ENCODE measurements at regions not wholly inside any gene's neighbourhood (a gene's known extent, or its start where the extent isn't known, plus 50 kb on each side); places are given as distances from the start of the nearest gene placed in this dataset.

GRCh38 chr14:34041220-34041619 is 90.3 kb upstream of the EGLN3 start:
- Histone ChIP-seq H3K36me3 (ENCODE audit: insufficient read depth, low read length) (no peaks in the 10 kb centered on the region), H3K9me3 (ENCODE audit: low read length) (no peaks in the 10 kb centered on the region), H3K27me3 (ENCODE audit: insufficient read depth, low read length, poor library complexity, severe bottlenecking) (no peaks in the 10 kb centered on the region), H3K4me1 (ENCODE audit: insufficient read depth, low read length) (peaks cover 24% of the 10 kb centered on the region), H3K27ac (ENCODE audit: low read depth, low read length) (no peak overlapping the region), H3K4me3 (ENCODE audit: low read length) (no peak overlapping the region)
- no peak overlapping the region for H3K27ac Mint-ChIP-seq
- H3K4me1 Mint-ChIP-seq, result peaks cover 28 to 62% (median 30%) of the 10 kb centered on the region in 3 donors
- H3K27me3 Mint-ChIP-seq, result peaks cover 0 to 4% of the 10 kb centered on the region in 2 donors
- no peak for DNase-seq
- H3K36me3 Mint-ChIP-seq, result no peaks in the 10 kb centered on the region
- ChIA-PET POLR2A (no interaction called here), CTCF (no interaction called here)
- H3K4me3 Mint-ChIP-seq, result no peak overlapping the region
- peaks cover 0 to 3% (median 0%) of the 10 kb centered on the region in 5 donors for H3K9me3 Mint-ChIP-seq

DNA sequence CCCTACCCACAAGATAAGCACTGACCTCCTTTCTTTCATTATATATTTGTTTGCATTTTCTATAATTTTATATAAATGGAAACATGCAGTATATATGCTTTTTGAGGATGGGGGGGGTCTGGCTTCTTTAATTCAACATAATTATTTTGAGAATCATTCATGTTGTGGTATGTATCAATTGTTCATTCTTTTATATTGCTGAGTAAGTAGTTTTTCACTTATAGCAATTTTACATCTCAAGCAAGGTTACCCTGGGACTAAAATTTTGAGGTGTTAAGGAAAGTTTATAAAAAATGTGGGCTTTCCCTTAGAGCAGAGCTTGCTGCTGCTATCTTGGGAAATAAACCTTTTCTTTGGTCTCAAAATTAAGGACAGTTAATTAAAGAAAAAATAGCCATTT is 89.9 kb upstream of the EGLN3 start:
- no peak overlapping the region for H3K27ac ChIP-seq (ENCODE audit: low read depth, low read length)
- H3K4me1 ChIP-seq (ENCODE audit: insufficient read depth, low read length), result peaks cover 20% of the 10 kb centered on the region
- Mint-ChIP-seq H3K9me3 (peaks cover 0 to 2% (median 0%) of the 10 kb centered on the region in 5 donors), H3K27me3 (peaks cover 0 to 4% of the 10 kb centered on the region in 2 donors), H3K36me3 (no peaks in the 10 kb centered on the region), H3K27ac (no peak overlapping the region), H3K4me3 (no peak overlapping the region), H3K4me1 (peaks cover 28 to 58% (median 30%) of the 10 kb centered on the region in 3 donors)
- H3K9me3 ChIP-seq (ENCODE audit: low read length), result no peaks in the 10 kb centered on the region
- H3K27me3 ChIP-seq (ENCODE audit: insufficient read depth, low read length, poor library complexity, severe bottlenecking), result no peaks in the 10 kb centered on the region
- H3K36me3 ChIP-seq (ENCODE audit: insufficient read depth, low read length), result no peaks in the 10 kb centered on the region
- POLR2A ChIA-PET, result no interaction called here
- no peak for DNase-seq
- CTCF ChIA-PET, result no interaction called here
- no peak overlapping the region for H3K4me3 ChIP-seq (ENCODE audit: low read length)

- DNase-seq, result no peak
- Mint-ChIP-seq H3K9me3 (peaks cover 0 to 2% (median 0%) of the 10 kb centered on the region in 5 donors), H3K27ac (no peak overlapping the region), H3K4me3 (no peak overlapping the region), H3K27me3 (peaks cover 0 to 4% of the 10 kb centered on the region in 2 donors), H3K36me3 (no peaks in the 10 kb centered on the region), H3K4me1 (peaks cover 24 to 51% (median 26%) of the 10 kb centered on the region in 3 donors)
- ChIA-PET CTCF (no interaction called here), POLR2A (no interaction called here)
- no peak overlapping the region for H3K27ac ChIP-seq (ENCODE audit: low read depth, low read length)
- H3K36me3 ChIP-seq (ENCODE audit: insufficient read depth, low read length), result no peaks in the 10 kb centered on the region
- H3K9me3 ChIP-seq (ENCODE audit: low read length), result no peaks in the 10 kb centered on the region
- H3K4me1 ChIP-seq (ENCODE audit: insufficient read depth, low read length), result peaks cover 21% of the 10 kb centered on the region
- no peak overlapping the region for H3K4me3 ChIP-seq (ENCODE audit: low read length)
- no peaks in the 10 kb centered on the region for H3K27me3 ChIP-seq (ENCODE audit: insufficient read depth, low read length, poor library complexity, severe bottlenecking)
These were observed 88.7 kb upstream of the EGLN3 start for GRCh38 chr14:34039428-34040047.

DNA sequence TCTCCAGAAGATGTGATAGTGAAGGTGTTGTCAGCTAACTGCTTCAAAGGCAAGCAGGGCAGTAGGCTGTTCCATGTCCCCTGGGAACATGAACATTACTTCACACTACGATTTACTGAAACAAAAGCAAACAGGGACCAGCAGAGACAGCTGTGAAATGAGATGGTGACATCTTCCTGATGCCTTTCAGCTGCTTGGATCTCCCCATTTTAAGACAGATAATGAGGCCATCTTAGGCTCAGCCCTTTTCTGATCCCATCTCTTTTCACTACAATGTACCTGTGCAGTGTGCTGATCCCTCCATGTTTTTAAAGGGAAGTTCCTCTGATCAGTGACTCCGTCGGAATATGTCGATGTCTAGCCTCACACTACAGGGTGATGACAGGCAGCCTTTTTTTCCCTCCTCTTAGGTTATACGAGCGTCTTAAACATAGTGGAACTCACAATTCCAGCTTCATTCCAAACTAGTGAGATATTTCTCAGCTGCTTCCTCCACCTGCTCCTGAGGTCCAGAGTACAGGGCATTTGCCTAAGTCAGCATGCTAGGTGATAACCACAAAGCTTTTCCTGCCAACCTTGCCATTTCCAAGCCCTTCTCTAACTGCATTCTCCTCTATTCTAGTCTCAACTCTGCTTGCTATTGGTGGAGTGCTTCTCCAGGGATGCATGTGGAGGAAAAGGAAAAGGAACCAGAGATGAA is 87.6 kb upstream of the EGLN3 start:
- POLR2A ChIA-PET, result no interaction called here
- Histone ChIP-seq H3K9me3 (ENCODE audit: low read length) (no peaks in the 10 kb centered on the region), H3K4me1 (ENCODE audit: insufficient read depth, low read length) (peaks cover 11% of the 10 kb centered on the region), H3K36me3 (ENCODE audit: insufficient read depth, low read length) (no peaks in the 10 kb centered on the region), H3K4me3 (ENCODE audit: low read length) (no peak overlapping the region), H3K27me3 (ENCODE audit: insufficient read depth, low read length, poor library complexity, severe bottlenecking) (no peaks in the 10 kb centered on the region), H3K27ac (ENCODE audit: low read depth, low read length) (no peak overlapping the region)
- CTCF ChIA-PET, result no interaction called here
- Mint-ChIP-seq H3K36me3 (no peaks in the 10 kb centered on the region), H3K27ac (peak overlapping the region in 1 of 8 donors; percentile 10), H3K4me3 (no peak overlapping the region), H3K27me3 (peaks cover 0 to 4% of the 10 kb centered on the region in 2 donors), H3K9me3 (peaks cover 0 to 2% (median 0%) of the 10 kb centered on the region in 5 donors), H3K4me1 (peaks cover 13 to 41% (median 15%) of the 10 kb centered on the region in 3 donors)
- DNase-seq, result no peak

DNA sequence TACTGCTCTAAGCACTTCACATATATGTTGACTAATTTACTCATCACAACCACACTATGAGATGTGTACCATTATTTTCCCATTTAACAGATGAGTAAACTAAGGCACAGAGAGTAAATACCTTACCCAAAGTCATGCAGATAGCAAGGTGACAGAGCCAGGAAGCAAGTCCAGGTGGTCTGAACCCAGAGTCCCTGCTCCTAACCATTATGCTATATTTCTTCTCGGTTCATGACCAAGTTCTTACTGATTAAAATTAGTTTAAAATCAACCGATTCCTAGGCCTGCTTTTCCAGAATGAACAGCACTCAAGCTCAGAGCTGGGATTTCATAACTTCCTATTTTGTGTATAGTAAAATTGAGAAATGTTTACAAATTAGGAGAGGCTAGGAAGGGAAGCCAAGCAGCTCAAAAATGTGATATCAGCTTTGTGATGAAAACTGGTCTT is 85.5 kb upstream of the EGLN3 start:
- ChIA-PET POLR2A (no interaction called here), CTCF (no interaction called here)
- Histone ChIP-seq H3K4me1 (ENCODE audit: insufficient read depth, low read length) (peaks cover 4% of the 10 kb centered on the region), H3K27ac (ENCODE audit: low read depth, low read length) (no peak overlapping the region), H3K4me3 (ENCODE audit: low read length) (no peak overlapping the region), H3K27me3 (ENCODE audit: insufficient read depth, low read length, poor library complexity, severe bottlenecking) (no peaks in the 10 kb centered on the region), H3K36me3 (ENCODE audit: insufficient read depth, low read length) (no peaks in the 10 kb centered on the region), H3K9me3 (ENCODE audit: low read length) (no peaks in the 10 kb centered on the region)
- Mint-ChIP-seq H3K9me3 (peaks cover 0 to 3% (median 0%) of the 10 kb centered on the region in 5 donors), H3K27me3 (peaks cover 3% of the 10 kb centered on the region in 2 donors), H3K4me1 (peaks cover 0 to 22% (median 5%) of the 10 kb centered on the region in 3 donors), H3K27ac (no peak overlapping the region), H3K36me3 (peaks cover 0 to 2% (median 0%) of the 10 kb centered on the region in 3 donors), H3K4me3 (no peak overlapping the region)
- no peak for DNase-seq

- no peak overlapping the region for H3K4me3 Mint-ChIP-seq
- CTCF ChIA-PET, result no interaction called here
These were observed 85.0 kb upstream of the EGLN3 start for GRCh38 chr14:34035934-34036250.

DNA sequence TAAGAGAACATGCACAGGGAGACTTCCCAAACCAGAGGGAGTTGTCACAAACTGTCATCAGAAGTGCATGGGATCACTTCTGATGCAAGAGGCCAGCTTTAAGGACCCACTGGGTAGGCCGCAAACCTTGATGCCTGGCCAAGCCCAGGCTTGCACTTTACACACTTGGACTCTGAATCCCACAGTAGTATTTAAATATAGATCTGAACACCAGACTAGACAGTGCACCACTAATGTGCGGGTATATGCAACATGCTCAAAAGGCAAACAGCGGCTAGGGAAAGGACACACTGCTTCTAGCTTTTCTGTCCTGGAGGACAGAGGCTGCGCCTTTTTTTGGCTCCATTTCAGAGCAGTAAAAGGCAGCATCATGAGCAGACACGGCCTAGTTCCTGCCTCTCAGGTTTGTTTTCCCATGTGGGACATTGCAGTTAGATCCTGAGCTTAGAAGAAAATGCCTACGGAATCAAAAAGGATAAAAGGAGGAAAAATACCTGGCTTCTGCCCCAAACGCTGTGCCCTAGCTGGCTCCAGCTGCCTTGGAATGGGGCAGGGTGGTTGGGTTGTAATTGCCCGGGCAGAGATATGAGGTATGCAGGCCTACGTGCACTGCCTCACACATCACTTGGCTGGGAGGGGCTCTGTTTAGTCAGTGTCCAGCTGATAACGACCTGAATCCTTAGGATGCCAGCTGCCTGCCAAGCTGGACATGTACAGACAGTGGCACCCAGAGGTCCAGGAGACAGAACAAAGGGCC is 84.5 kb upstream of the EGLN3 start:
- Histone ChIP-seq H3K36me3 (ENCODE audit: insufficient read depth, low read length) (no peaks in the 10 kb centered on the region), H3K4me1 (ENCODE audit: insufficient read depth, low read length) (peaks cover 4% of the 10 kb centered on the region), H3K4me3 (ENCODE audit: low read length) (no peak overlapping the region), H3K27me3 (ENCODE audit: insufficient read depth, low read length, poor library complexity, severe bottlenecking) (no peaks in the 10 kb centered on the region), H3K27ac (ENCODE audit: low read depth, low read length) (no peak overlapping the region), H3K9me3 (ENCODE audit: low read length) (no peaks in the 10 kb centered on the region)
- Mint-ChIP-seq H3K4me1 (peaks cover 0 to 19% (median 5%) of the 10 kb centered on the region in 3 donors), H3K36me3 (peaks cover 0 to 2% (median 0%) of the 10 kb centered on the region in 3 donors), H3K27ac (no peak overlapping the region), H3K4me3 (no peak overlapping the region), H3K27me3 (peaks cover 3% of the 10 kb centered on the region in 2 donors), H3K9me3 (peaks cover 0 to 3% (median 0%) of the 10 kb centered on the region in 5 donors)
- ChIA-PET POLR2A (no interaction called here), CTCF (no interaction called here)
- no peak for DNase-seq

More at GRCh38 chr14:34035934-34036250, 85.0 kb upstream of the EGLN3 start:
- H3K27ac ChIP-seq (ENCODE audit: low read depth, low read length), result no peak overlapping the region
- H3K4me1 Mint-ChIP-seq, result peaks cover 0 to 19% (median 5%) of the 10 kb centered on the region in 3 donors
- no peak for DNase-seq
- H3K27me3 ChIP-seq (ENCODE audit: insufficient read depth, low read length, poor library complexity, severe bottlenecking), result no peaks in the 10 kb centered on the region
- POLR2A ChIA-PET, result no interaction called here
- H3K27ac Mint-ChIP-seq, result no peak overlapping the region
- peaks cover 0 to 3% (median 0%) of the 10 kb centered on the region in 5 donors for H3K9me3 Mint-ChIP-seq
- peaks cover 3% of the 10 kb centered on the region in 2 donors for H3K27me3 Mint-ChIP-seq
- H3K9me3 ChIP-seq (ENCODE audit: low read length), result no peaks in the 10 kb centered on the region
- H3K36me3 Mint-ChIP-seq, result peaks cover 0 to 2% (median 0%) of the 10 kb centered on the region in 3 donors
- peaks cover 4% of the 10 kb centered on the region for H3K4me1 ChIP-seq (ENCODE audit: insufficient read depth, low read length)
- H3K4me3 ChIP-seq (ENCODE audit: low read length), result no peak overlapping the region
- no peaks in the 10 kb centered on the region for H3K36me3 ChIP-seq (ENCODE audit: insufficient read depth, low read length)

Data from CD8-positive, alpha-beta memory T cell (primary cell).